Mammary epithelial cell (primary cell): ENCODE measurements at regions not wholly inside any gene's neighbourhood (a gene's known extent, or its start where the extent isn't known, plus 50 kb on each side); places are given as distances from the start of the nearest gene placed in this dataset.

Experiments used
- EZH2 ChIP-seq: IDR thresholded peaks from 2 replicates; pipeline ENCODE4 v1.6.1; 2012; ENCODE audit warnings: low read length, inconsistent platforms, borderline replicate concordance
- TF ChIP-seq, protein P1 (sequence below), 2 donors: IDR thresholded peaks in 1 of 2; conservative IDR thresholded peaks in 1 of 2; 2 replicates each; pipeline ENCODE4 v1.5.1; 2011 to 2012; ENCODE audit warnings: inconsistent platforms in 2 of 2, low read length in 2 of 2, mild to moderate bottlenecking in 2 of 2, control low read depth in 1 of 2, low read depth in 1 of 2; ENCODE audit not compliant: insufficient read depth in 1 of 2; ENCODE audit errors: extremely low read depth in 1 of 2

- TF ChIP-seq, protein P1, sequence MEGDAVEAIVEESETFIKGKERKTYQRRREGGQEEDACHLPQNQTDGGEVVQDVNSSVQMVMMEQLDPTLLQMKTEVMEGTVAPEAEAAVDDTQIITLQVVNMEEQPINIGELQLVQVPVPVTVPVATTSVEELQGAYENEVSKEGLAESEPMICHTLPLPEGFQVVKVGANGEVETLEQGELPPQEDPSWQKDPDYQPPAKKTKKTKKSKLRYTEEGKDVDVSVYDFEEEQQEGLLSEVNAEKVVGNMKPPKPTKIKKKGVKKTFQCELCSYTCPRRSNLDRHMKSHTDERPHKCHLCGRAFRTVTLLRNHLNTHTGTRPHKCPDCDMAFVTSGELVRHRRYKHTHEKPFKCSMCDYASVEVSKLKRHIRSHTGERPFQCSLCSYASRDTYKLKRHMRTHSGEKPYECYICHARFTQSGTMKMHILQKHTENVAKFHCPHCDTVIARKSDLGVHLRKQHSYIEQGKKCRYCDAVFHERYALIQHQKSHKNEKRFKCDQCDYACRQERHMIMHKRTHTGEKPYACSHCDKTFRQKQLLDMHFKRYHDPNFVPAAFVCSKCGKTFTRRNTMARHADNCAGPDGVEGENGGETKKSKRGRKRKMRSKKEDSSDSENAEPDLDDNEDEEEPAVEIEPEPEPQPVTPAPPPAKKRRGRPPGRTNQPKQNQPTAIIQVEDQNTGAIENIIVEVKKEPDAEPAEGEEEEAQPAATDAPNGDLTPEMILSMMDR (conservative IDR thresholded peaks at IDR 0.05 in 1 of 2, IDR thresholded peaks at IDR 0.05 in 1 of 2; ENCODE audit: extremely low read depth in 1 of 2, insufficient read depth in 1 of 2, low read depth in 1 of 2, low read length in 2 of 2), result no peak
- no peak for TF ChIP-seq EZH2
These were observed 155.5 kb downstream of the FASLG start for GRCh38 chr1:172814428-172814827.
